Fibroblast of pulmonary artery (primary cell): ENCODE measurements at regions not wholly inside any gene's neighbourhood (a gene's known extent, or its start where the extent isn't known, plus 50 kb on each side); places are given as distances from the start of the nearest gene placed in this dataset.
A peak's percentile ranks its signal among the peaks of the same experiment; 100 is the strongest.
"Not testable (repeated sequence)": the region's sequence is repeated elsewhere in the genome, so short reads cannot be mapped to it uniquely, and the experiment has no call there.

Source experiments
- DNase-seq: peaks from one replicate; pipeline ENCODE4 v3.0.0-alpha.2; 2010; ENCODE audit warnings: low read depth
- H3K4me3 ChIP-seq: replicated peaks from 2 replicates; pipeline ENCODE4 v1.5.1; 2011; ENCODE audit warnings: low read depth, mild to moderate bottlenecking, control low read depth, low read length, moderate library complexity
- TF ChIP-seq, protein P1 (sequence below): IDR thresholded peaks from 2 replicates; pipeline ENCODE4 v1.5.1; 2011; ENCODE audit warnings: mild to moderate bottlenecking, control low read depth, low read length, inconsistent platforms; ENCODE audit errors: missing control alignments

DNA sequence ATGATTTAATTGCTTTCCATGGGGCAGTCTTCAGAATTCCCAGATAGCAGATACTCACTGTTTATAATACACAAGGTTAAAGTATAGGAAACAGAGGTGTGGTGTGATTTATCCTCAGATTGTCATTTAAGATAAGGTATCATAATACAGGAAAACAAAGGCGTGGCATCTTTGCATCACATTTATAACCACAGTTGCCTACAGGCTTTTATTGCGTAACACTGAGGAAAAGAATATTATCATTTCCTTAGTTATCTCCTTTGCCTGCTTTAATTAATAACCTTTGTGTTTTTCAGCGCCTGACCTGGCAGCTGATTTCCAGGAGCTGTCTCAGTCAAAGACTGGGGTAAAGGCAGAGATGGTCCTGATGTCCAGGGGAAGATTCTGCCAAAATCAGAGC lies 68.8 kb downstream of the SSX7 start:
- TF ChIP-seq, protein P1, sequence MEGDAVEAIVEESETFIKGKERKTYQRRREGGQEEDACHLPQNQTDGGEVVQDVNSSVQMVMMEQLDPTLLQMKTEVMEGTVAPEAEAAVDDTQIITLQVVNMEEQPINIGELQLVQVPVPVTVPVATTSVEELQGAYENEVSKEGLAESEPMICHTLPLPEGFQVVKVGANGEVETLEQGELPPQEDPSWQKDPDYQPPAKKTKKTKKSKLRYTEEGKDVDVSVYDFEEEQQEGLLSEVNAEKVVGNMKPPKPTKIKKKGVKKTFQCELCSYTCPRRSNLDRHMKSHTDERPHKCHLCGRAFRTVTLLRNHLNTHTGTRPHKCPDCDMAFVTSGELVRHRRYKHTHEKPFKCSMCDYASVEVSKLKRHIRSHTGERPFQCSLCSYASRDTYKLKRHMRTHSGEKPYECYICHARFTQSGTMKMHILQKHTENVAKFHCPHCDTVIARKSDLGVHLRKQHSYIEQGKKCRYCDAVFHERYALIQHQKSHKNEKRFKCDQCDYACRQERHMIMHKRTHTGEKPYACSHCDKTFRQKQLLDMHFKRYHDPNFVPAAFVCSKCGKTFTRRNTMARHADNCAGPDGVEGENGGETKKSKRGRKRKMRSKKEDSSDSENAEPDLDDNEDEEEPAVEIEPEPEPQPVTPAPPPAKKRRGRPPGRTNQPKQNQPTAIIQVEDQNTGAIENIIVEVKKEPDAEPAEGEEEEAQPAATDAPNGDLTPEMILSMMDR = no peak
- DNase-seq = no peak
- H3K4me3 ChIP-seq = no peak overlapping the region

DNA sequence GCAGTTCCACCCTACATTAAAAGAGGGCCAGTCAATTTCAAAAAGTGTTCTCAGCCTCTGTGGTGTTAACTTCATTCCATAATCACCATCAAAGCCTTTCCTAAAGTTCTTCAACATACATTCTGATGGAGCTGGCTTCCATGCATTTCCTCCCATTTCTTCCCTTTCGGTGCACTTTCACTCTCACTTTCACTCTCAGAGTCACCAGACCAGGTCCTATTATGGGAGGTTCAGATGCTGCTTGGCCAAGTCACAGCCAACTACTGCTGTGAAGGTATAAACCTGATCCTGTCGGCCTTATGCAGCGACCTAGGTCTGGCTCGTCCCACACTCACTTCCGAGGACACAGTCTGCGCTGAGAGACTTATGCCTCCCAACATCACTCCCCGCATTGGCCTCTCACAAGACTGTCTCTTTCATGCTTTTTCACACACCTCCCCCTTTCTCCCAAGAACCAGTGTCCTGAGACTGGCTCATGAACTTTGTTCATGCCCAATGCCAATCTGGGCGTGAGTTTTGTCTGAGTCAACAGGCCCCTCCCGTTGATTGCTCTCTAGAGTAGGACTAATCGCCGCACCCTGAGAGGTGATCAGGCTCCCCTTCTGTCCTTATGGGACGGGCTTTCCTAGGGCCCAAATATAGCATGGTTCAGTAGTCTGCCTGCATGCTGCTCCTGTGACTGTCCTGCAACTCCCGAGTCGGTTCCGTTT lies 60.8 kb upstream of the XAGE1B start:
- TF ChIP-seq, protein P1 = no peak
- DNase-seq = no peak
- H3K4me3 ChIP-seq = no peak overlapping the region

DNA sequence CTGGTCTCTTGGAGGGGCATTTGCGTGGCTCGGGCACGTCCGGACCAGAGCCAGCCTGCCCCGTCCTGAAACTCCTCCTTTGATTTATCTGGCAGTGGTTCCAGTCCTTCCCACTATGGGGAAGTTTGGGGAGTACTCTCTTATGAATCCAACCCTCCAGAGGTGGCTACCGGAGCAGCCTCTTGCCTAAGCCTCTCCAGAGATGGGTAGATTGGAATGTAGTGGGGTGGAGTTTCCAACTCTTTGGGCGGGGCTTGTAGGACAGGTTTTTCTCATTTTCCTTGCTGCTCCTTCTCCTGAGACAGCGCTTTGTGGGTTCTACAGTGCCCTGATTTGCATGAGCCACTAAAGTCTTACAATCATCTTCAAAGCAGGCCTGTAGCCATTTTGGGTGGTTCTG lies 60.1 kb upstream of the XAGE1B start:
- no peak for DNase-seq
- TF ChIP-seq, protein P1 = no peak
- no peak overlapping the region for H3K4me3 ChIP-seq

DNA sequence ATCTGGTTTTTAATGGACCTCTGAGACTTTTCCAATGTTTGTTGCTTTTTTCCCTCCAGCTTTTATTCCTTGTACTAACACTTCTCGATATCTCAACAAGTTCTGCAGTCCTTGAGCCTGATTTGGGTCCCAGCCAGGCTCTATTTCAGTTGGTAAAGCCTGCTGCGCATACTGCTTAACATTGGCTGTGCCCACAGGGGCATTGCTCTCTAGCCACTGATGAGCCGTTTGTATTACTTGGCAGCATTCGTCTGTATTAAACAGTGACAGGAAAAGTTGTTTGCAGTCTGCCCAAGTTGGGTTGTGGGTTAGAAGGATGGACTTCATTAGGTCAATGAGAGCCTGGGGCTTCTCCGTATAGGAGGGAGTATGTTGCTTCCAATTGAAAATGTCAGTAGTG lies 59.6 kb upstream of the XAGE1B start:
- no peak overlapping the region for H3K4me3 ChIP-seq
- DNase-seq = no peak
- TF ChIP-seq, protein P1 = no peak

DNA sequence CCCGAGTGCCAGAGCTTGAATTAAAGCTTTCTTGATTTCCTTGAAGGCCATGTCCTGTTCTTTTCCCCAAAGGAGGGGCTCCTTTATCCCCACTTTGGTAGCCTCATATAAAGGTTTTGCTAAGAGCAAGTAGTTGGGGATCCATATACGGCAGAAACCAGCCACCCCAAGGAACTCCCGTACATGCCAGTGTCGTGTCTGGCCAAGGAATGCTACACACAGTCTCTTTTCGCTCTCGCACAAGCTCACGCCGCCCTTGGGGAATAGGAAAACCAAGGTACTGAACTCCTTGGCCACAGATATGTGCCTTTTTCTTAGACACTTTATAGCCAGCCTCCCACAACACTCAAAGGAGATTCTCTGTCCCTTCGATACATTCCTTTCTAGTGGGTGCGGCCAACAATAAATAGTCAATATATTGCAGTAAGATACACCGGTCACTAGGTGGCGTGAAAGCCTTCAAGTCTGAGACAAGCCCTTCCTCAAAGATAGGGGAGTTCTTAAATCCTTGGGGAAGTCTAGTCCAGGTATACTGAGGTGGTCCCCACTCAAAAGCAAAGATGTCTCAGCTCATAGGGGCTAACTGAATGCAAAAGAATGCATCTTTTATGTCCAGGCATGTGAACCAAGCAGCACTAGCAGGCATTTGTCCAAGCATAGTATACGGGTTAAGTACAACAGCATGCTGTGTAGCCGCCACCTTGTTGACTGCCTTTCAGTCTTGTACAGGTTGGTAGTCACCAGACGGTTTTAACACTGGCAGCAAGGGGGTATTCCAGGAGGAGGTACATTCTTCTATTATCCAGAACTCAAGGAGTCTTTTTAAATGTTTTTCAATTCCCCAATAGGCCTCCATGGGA lies 57.8 kb upstream of the XAGE1B start:
- peak; percentile 68 for DNase-seq
- TF ChIP-seq, protein P1 = peak; percentile 56
- no peak overlapping the region for H3K4me3 ChIP-seq

DNA sequence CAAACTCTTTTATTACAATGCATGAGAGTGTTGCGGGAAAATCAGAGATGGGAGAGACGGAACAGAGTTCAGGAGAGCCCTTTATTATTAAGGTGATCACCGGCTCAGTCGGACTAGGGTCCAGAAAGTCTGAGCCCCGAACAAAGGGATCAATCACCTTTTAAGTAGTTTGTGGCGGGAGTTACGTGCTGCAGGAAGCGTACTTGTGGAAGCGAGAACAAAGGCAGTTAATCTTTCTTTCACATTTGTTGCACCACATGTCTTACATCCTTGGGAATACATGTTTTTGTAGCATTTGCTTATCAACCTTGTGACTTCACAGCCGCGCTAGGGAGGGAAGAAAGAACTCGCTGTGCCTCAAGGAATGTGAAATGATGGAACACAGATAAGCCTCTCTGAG lies 51.3 kb upstream of the XAGE1B start:
- not testable (repeated sequence) for DNase-seq, H3K4me3 ChIP-seq
